ENCODE measurements at regions not wholly inside any gene's neighbourhood (a gene's known extent, or its start where the extent isn't known, plus 50 kb on each side); places are given as distances from the start of the nearest gene placed in this dataset.

GRCh38 chr3:72538070-72538745 lies 310.0 kb downstream of the SHQ1 start:
- TF ChIP-seq CTCF (IDR thresholded peaks at IDR 0.05; ENCODE audit: low read depth, low read length) (no peak), MAX (IDR thresholded peaks at IDR 0.05; ENCODE audit: low read depth, low read length) (no peak), POLR2A (IDR thresholded peaks at IDR 0.05; ENCODE audit: extremely low read depth, insufficient read length) (no peak)
